ENCODE measurements at regions not wholly inside any gene's neighbourhood (a gene's known extent, or its start where the extent isn't known, plus 50 kb on each side); places are given as distances from the start of the nearest gene placed in this dataset.

DNA sequence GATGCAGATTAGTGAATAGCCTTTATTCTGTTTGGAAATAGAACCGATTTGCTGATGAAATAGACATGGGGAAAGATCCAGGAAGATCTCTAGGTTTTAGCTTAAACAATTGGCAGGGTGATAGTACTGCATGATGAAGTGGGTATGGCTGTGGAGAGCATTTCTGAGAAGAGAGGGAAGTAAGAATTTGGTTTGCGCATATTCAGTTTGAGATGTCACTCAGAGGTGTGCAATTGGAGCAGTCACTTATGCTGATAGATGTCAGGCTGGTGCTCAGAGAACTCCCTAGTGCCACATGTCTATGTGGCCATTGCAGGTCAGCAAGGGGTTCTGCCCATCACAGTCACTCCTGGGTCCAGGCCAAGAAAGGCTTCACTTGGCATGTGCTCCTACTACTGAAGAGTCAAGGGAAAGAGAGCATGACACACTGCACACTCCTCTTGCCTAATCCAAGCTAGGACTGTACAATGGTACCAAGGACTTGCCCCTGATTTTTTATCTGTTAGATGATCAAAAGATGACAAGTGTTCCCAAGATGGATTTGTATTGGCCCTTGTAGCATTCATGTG, 57.2 kb upstream of the ST8SIA2 start:
- Histone ChIP-seq H3K4me3 (replicated peaks in 1 of 3; ENCODE audit: insufficient read depth in 1 of 3, low read depth in 2 of 3, low read length in 3 of 3) (no peak overlapping the region), H3K9me3 (ENCODE audit: low read length) (peaks cover 10% of the 10 kb centered on the region; the same call in 1 of the 2 replicates), H3K9ac (ENCODE audit: insufficient read depth, low read depth, low read length) (no peak overlapping the region), H2AFZ (ENCODE audit: low read length) (no peak overlapping the region), H3K79me2 (ENCODE audit: insufficient read depth, low read length) (no peaks in the 10 kb centered on the region), H4K20me1 (ENCODE audit: insufficient read depth, low read length) (no peaks in the 10 kb centered on the region), H3K27ac (ENCODE audit: extremely low read length, insufficient read depth, low read length) (no peak overlapping the region), H3K36me3 (replicated peaks in 1 of 2; ENCODE audit: control insufficient read depth in 1 of 2, insufficient read depth in 2 of 2, low read length in 2 of 2) (no peaks in the 10 kb centered on the region), H3K4me2 (ENCODE audit: low read depth, low read length) (no peak overlapping the region), H3K27me3 (ENCODE audit: control insufficient read depth in 1 of 2, insufficient read depth in 2 of 2, low read length in 2 of 2) (peaks cover 0 to 5% of the 10 kb centered on the region in 2 experiments; a peak in 2 of 5 replicates), H3K4me1 (ENCODE audit: insufficient read depth, low read length) (no peaks in the 10 kb centered on the region)
- FAIRE-seq: no peak
- in situ Hi-C loops (cut with HindIII; ENCODE audit: extremely low pct_ligation_motif_present, low pct_unique_long_range_greater_than_20kb) (no loop called here), intact Hi-C loops (cut with micrococcal nuclease; ENCODE audit: unreplicated experiment) (no loop called here)
- no peak for DNase-seq (ENCODE audit: low spot score)
- 46% methylated on average over 2 of the region's 2 CpGs for WGBS (ENCODE audit: low lambda C conversion rate)
- TF ChIP-seq SP140L (CRISPR knock-in tag; IDR thresholded peaks at IDR 0.05; ENCODE audit: borderline replicate concordance) (no peak), ARNT2 (CRISPR knock-in tag; IDR thresholded peaks at IDR 0.05; ENCODE audit: low read depth) (no peak), EHMT2 (IDR thresholded peaks at IDR 0.05; ENCODE audit: borderline replicate concordance, low read depth, low read length) (no peak), ZNF3 (CRISPR knock-in tag; IDR thresholded peaks at IDR 0.05) (no peak), WIZ (CRISPR knock-in tag; IDR thresholded peaks at IDR 0.05) (no peak), NR2F2 (IDR thresholded peaks at IDR 0.05; ENCODE audit: borderline replicate concordance, low read depth) (no peak), CCAR2 (optimal IDR thresholded peaks at IDR 0.05; ENCODE audit: low read depth, low read length) (no peak), MATR3 (CRISPR knock-in tag; IDR thresholded peaks at IDR 0.05) (no peak)
- TF ChIP-seq, protein P1, sequence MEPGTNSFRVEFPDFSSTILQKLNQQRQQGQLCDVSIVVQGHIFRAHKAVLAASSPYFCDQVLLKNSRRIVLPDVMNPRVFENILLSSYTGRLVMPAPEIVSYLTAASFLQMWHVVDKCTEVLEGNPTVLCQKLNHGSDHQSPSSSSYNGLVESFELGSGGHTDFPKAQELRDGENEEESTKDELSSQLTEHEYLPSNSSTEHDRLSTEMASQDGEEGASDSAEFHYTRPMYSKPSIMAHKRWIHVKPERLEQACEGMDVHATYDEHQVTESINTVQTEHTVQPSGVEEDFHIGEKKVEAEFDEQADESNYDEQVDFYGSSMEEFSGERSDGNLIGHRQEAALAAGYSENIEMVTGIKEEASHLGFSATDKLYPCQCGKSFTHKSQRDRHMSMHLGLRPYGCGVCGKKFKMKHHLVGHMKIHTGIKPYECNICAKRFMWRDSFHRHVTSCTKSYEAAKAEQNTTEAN (CRISPR knock-in tag; conservative IDR thresholded peaks at IDR 0.05): no peak
- no peak for ATAC-seq
- CTCF ChIA-PET (ENCODE audit: low intra/inter-chr PET ratio, low total read pairs): no interaction called here
- no TSS peak for BruUV-seq (replicated peaks)
- POLR2A ChIA-PET: no interaction called here

All from HepG2 (cell line).